ENCODE measurements at regions not wholly inside any gene's neighbourhood (a gene's known extent, or its start where the extent isn't known, plus 50 kb on each side); places are given as distances from the start of the nearest gene placed in this dataset.

GRCh38 chr3:106943071-106943470 is 434.2 kb upstream of the CCDC54 start:
- TF ChIP-seq HNF4A (conservative IDR thresholded peaks at IDR 0.05) (no peak), CTCF (IDR thresholded peaks at IDR 0.05; ENCODE audit: low read depth, low read length, missing input control) (no peak), FOXA2 (IDR thresholded peaks at IDR 0.05) (no peak), GABPA (IDR thresholded peaks at IDR 0.05 in 1 of 2, conservative IDR thresholded peaks at IDR 0.05 in 1 of 2) (no peak), JUND (IDR thresholded peaks at IDR 0.05) (no peak), RXRA (IDR thresholded peaks at IDR 0.05) (no peak), MAX (IDR thresholded peaks at IDR 0.05) (no peak), TAF1 (conservative IDR thresholded peaks at IDR 0.05) (no peak)

All from liver (tissue), 3 donors.